HG03064 (cell line): ENCODE measurements at regions not wholly inside any gene's neighbourhood (a gene's known extent, or its start where the extent isn't known, plus 50 kb on each side); places are given as distances from the start of the nearest gene placed in this dataset.
"Not testable (repeated sequence)": the region's sequence is repeated elsewhere in the genome, so short reads cannot be mapped to it uniquely, and the experiment has no call there.

Source experiments
- ATAC-seq: cut with Tn5 transposase; IDR thresholded peaks from one replicate; pipeline ENCODE4 v1.9.1; 2021; ENCODE audit warnings: low read depth; ENCODE audit not compliant: unreplicated experiment

DNA sequence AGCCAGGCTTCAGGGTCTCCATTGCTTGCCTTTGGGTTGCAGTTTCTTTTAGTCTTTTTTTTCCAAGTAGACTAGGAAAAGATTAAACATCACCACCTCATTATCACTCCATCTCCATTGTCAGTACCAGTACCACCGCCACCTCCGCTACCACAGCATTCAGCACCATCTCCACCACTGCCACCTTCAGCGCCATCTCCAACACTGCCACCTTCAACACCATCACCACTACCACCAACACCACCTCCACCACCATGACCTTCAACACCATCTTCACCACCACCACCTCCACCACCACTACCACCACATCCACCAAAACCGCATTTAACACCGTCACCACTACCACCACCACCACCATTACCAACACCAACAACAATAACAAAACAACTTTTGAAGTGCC, 141.5 kb upstream of the MPHOSPH6 start:
- no peak for ATAC-seq

DNA sequence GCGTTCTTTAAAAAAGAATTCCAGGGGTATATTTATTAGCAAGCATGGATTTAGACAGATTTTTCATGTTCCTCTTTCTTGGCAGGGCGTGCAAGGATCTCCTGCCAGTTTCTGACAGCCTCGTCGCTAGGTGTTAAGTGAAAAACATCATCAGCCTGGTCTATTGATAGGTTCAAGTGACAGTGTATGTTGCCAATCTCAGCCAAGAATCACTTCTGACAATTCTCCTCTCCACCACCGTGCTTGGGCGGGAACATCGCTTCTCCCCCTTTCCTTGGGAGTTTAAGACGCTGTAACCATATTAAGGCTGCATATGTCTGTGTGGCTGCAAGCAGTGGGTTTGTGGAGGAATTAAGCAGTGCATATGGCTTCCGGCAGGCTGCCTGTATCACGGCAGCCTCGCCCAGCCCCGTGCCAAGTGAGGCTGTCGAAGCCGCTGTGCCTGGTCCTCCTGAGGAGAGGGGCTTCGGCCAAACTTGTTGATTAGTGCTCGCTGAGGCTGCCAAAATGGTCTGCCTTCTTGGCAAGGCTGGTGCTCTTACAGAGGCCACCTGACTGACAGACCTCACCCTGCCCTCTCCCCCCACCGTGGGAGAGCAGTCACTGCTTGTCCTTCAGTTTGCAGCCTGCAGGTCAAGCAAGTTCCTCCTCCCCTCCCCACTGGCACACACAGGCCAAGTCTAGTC, 132.2 kb upstream of the MPHOSPH6 start:
- no peak for ATAC-seq

DNA sequence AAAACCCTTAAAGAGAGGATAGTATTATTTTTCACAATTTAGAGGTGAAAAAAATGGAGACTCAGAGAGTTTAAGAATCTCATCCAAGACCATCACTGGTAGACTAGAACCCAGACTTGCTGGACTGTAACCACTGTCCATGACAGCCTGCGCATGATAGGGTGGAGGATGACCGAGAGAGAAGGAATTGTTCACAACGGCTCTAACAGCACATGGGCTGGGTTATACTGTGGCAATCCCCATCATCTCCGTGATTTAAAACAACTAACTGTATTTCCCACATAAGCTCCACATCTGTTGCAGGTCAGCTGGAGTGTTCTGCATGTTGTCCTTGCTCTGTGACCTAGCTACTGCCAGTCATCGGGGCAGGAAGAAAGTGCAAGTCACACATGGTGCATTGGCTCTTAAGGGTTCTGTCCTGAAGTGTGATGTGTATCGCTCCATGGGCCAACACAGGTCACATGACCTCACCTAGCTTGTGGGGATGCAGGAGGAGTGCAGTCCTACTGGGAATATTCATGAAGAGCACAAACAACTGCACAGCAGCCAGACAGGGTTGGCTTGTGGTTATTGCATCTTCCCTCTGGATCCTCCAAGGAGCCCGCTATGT, 131.2 kb upstream of the MPHOSPH6 start:
- no peak for ATAC-seq

DNA sequence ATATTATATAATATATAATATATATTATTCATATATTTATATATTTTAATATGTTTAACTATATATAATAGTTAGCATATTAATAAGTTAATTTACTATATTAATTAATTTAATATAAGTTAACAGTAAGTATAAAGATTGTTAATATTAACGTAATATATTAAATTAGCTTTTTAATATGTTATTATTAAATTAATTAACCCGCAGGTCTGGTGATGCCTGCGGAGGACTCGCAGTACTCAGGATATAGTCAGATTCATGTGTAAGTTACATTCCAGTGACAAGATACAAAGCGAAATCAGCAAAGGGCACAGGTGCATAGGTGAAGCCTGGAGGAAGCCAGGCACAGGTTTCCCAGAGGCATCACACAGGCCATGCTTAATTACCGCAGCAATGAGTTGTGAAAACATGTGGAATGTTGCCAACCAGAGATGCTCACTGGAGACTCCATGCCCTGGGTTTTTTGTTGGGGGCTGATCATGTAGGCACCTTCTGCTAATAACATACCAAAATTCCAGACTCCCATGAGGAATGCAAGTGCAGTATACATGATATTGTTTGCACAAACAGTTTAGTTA, 130.4 kb upstream of the MPHOSPH6 start:
- no peak for ATAC-seq

DNA sequence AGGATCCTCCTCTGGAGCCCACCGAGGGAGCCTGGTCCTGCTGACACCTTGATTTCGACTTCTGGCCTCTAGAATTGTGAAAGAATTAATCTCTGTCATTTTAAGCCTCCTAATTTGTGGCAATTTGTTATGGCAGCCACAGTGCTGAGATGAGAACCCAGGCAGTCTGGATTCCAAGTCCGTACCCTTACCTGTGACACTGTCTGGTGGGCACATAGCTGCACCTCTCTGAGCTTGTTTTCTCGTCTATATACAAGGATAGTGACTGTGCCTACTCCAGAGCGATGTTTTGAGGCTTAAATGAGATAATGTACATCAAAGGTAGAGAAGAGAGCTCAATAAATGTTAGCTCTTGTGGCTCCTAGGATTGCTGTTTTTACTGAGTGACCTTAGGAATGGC, 128.4 kb upstream of the MPHOSPH6 start:
- ATAC-seq = no peak

DNA sequence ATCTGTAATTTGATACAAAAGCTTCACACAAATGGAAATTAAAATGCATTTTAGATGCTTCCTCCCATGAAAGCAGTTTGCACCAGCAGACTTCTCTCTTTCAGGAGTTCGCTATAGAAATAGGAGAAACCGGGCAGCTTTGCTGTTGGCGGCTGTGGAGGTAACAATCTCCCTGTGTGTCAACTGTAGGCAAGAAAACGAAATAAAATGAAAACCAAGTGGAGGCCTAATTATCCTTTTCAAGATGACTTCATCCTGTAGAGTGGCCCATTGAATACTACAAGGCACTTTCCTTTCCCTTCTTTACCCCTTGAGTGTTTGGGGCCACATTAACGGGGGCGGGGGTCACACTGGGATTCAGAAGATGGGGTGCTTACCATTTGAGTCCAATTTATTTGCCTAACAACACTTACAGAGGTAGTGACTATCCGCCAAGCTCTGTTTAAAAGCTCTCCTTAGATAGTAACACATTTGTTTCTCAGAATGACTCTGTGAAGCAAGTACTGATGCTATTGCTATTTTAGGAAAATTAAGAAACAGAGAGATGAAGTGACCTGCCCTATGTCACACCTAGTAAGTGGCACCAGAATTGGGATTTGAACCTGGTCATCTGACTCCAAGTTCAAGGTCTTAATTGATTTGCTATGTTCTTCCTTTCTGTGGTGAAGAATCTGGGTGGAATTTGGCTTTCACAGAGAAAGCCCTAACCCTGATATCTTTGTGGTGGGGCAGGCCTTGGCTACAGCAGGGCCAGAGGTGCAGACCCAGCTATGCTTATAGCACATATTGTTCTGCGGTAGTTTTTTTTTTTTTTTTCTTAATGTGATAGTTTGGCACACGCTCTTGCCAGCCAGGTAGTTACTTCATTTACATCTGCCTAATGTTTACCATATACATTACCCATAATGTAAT, 125.5 kb upstream of the MPHOSPH6 start:
- no peak for ATAC-seq

DNA sequence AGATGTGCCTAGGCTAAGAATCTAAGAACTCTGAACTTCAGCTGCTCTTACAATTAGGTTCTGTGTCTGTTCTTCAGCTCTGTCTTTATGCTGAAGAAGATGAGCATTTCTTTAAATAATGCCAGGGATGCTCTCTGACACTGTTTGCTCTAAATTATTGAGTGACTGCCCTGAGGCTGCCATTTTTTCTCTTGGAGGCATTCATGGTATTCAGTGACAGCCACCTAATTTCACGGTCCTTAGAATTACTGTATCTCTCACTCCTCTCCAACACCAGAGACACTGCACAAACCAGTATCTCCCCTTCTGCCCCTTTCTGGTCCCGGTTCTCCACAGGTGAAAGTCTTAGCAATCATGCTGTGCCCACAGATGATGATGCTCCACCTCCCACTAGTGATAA, 123.6 kb upstream of the MPHOSPH6 start:
- no peak for ATAC-seq

DNA sequence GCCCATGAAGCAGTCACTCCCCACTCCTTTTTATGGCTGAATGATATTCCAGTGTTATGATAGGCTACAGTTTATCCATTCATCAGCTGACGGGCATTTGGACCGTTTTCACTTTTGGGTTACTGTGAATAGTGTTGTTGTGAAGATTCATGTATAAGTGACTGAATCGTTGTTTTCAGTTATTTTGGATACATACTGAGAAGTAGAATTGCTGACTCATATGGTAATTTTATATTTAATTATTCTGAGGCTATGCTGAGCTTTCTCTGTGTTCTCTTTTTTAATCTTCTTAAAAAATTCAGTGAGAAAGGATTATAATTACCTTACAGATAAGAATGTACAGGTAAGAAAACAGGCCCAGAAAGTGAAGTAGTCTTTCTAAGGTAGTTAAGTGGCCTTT, 117.9 kb upstream of the MPHOSPH6 start:
- no peak for ATAC-seq

DNA sequence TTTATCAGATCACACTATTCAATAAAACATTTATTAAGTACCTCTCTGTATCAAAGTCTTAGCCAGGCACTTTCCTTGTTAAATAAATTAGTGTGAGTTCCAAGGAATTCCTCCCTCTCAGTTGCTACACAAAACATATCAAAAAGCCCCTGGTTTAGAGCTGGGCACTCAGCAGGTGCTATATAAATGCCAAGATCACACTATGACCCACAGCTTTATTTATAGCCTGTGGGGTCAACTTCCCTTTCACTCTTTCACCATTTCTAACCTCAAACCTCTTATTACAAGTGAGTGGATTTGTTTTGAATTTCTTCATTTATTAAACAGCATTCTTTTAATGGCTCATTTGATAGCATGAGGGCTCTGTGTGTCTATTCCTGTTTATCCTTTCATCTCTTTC, 112.6 kb upstream of the MPHOSPH6 start:
- no peak for ATAC-seq

DNA sequence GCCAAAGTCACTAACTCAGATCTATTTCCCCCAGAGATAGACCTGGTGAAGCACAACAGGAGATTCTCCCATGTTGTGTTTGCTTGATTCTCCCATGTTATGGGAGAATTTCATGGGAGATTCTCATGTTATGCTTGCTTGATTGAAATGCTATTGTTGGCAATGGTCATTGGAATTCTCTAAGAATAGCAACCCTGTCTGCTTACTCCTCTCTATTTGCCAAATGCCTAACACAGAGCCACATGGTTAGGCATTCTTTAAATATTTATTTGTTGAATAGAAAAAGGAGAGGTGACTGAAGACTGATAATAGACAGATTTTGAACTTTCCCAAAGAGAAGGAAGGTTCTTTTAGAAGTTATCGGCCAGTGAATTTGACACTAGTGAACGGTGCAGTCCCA, 111.5 kb upstream of the MPHOSPH6 start:
- no peak for ATAC-seq

DNA sequence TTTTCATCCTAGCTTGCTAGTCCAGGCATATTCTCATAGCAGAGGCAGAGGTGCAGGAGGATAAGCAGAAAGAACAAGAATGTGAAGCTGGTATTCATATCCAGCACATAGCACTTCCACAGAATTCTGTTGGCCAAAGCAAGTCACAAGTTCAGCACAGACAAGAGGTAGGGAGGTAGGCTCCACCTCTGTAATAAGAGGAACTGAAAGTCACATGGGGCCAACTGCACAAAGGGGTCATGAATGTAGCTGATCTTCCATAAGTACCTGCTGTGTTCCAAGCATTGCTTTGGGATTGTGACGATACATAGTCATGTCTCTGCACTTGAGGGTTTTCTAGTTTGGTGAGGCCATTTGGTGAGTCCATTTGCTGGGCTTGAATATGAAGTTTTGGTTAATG, 110.8 kb upstream of the MPHOSPH6 start:
- no peak for ATAC-seq

DNA sequence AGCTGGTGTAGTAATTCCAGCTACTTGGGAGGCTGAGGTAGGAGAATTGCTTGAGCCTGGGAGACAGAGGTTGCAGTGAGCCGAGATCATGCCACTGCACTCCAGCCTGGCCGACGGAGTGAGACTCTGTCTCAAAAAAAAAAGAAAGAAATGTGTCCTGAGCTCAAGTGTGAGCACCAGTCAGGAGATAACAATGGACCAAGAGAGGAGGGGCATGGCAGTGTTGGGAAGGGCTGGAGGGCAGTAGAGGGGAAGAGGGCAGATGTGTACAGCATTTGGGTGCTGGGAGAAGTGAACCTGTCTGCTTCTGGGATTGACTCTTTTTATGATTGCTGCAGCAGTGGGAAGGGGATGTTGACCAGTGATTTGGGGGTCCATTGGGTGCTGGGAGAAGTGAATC, 105.3 kb upstream of the MPHOSPH6 start:
- ATAC-seq = not testable (repeated sequence)

DNA sequence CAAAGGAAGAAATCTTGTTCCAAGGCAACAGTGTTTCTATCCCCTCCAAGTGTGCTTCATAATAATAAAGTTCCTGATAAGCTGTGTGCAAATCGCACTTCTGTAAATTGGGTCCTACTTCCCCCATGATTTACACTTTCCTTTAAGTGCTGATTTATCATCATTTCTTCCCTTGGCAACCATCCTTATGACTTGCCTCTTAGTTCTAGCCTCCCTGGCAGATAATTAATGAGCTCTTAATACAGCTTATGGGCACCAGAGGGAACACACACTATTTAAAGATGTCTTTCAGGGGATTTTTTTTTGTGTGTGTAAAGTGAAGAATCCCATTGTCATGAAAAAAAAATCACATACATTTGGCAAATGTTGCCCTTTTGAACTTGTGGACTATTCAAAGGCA, 101.6 kb upstream of the MPHOSPH6 start:
- ATAC-seq = no peak

DNA sequence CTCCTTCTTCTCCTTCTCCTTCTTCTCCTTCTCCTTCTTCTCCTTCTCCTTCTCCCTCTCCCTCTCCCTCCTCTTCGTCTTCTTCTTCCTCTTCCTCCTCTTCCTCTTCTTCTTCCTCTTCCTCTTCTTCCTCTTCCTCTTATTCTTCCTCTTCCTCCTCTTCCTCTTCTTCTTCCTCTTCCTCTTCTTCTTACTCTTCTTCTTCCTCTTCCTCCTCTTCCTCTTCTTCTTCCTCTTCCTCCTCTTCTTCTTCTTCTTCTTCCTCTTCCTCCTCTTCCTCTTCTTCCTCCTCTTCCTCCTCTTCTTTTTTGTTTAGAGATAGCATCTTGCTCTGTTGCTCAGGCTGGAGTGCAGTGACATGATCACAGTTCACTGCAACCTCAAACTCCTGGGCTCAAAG, 97.7 kb upstream of the MPHOSPH6 start:
- ATAC-seq = not testable (repeated sequence)

DNA sequence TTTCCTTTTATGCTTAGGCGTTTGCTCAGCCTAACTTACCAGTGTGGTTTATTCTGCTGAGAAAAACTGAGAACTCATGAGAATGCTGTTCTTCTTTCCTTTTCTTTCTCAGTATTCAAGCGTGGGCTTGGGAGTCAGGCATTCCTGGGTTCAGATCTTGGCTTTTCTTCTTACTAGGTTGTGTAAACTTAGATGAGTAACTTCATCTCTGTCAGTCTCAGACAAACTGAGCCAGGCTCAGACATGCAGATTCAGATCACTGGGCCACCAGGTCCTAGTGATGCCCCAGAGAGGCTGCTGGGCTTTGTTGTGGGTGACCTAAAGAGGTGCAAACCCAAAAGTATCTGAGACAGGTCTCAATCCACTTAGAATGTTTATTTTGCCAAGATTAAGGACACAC, 95.8 kb upstream of the MPHOSPH6 start:
- ATAC-seq = no peak

DNA sequence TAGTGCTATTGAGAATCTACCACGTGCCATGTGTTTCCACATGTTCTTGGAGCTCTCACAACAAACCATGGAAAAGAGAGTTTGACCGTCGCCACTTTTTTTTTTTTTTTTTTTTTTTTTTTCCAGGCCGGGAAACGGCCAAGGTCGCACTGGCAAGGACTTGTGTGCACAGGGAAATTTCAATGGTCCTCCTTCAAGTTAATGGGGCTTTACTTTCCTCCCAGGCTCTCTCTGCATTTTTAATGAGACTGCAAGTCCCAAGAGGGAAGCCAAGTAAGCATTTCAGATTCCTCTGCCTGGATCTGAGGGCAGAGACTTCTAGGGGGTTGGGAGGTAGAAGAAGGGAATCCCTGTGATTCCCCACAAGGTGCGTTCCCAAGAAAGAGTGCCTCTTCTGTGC, 94.7 kb upstream of the MPHOSPH6 start:
- ATAC-seq = no peak

DNA sequence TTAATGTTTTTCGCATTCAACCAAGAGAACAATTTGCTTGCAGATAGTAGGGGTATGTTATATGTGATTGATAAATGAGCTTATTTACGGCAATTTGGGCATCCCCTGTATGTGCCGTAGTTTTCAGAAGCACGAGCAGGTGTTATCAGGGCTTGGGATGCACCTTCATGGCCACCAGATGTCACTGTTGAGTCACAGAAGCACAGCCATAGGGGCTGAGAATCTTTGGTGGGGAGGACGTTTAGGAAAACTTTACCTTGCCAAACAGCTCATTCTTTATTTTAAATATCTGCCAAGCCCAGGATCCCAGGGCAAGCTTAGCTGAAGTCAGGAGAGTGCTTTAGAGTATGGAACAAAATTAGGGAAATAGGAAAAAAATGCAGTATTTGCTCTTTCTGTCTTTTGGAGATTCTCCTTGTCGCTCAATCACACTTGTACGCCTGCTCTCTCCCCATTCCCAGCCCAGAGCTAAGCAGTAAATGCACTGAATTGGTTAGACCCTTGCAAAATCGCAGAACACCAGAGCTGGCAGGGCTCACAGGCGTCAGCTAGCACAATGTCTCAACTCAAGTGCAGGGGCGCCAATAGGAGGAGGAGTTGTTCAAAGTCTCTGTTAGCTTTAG, 93.6 kb upstream of the MPHOSPH6 start:
- peak; percentile 73 for ATAC-seq

DNA sequence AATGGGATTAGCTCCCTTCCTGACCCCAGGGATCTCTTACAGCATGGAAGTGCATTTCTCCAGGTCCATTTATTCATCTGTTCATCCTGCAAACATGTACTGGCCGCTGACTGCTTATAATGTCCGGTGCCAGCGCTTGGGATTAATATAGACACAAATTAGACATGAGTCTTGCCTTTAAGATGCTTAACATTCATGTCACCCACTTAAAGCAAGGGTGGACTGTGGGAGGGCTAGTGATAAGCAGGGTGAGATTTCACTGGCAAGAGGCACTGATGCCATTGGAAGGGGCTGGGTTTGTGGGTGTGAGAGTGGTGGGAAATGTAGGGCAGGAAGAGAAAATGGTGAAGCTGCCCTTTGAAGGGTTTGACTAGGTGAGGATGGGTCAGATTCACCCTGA, 92.2 kb upstream of the MPHOSPH6 start:
- ATAC-seq = no peak

DNA sequence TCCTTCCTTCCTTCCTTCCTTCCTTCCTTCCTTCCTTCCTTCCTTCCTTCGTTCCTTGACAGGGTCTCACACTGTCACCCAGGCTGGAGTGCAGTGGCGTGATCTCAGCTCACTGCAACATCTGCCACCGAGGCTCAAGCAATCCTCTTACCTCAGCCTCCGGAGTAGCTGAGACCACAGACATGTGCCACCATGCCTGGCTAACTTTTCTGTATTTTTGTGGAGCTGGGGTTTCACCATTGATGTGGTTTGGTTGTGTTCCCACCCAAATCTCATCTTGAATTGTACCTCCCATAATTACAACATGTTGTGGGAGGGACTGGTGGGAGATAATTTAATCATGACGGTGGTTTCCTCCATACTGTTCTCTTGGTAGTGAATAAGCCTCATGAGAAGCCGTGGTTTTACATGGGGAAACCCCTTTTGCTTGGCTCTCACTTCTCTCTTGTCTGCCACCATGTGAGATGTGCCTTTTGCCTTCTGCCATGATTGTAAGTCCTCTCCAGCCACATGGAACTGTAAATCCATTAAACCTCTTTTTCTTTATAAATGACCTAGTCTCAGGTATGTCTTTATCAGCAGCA, 90.3 kb upstream of the MPHOSPH6 start:
- no peak for ATAC-seq

DNA sequence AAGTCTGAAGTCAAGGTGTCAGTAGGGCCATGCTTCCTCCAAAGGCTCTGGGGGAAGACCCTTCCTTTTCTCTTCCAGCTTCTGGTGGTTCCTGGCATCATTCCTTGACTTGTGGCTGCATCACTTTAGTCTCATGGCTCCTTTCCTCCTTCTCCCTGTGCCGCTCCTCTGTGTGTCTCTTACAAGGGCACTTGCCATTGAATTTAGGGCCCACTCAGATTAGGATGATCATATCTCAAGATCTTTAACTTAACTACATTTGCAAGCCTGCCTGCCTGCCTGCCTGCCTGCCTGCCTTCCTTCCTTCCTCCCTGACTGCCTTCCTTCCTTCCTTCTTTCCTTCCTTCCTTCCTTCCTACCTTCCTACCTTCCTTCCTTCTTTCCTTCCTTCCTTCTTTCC, 89.7 kb upstream of the MPHOSPH6 start:
- ATAC-seq = no peak

DNA sequence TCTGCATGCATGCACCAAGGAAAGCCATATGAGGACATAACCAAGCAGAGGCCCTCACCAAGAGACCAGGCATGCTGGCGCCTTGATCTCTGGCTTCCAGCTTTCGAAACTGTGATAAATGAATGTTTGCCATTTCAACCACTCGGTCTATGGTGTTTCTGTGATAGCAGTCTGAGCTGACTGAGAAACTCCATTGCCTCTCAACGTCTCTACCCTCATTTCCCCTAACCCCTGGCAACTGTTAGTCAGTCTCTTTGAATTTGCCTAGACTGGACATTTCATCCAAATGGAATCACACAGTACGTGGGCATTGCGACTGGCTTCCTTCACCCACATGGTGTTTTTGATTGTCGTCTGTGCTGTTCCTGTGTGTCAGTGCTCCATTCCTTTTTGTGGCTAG, 88.0 kb upstream of the MPHOSPH6 start:
- no peak for ATAC-seq
